Neural cell (in vitro differentiated cells): ENCODE measurements at regions not wholly inside any gene's neighbourhood (a gene's known extent, or its start where the extent isn't known, plus 50 kb on each side); places are given as distances from the start of the nearest gene placed in this dataset.

Experiments used
- CTCF ChIP-seq: fragments of 450-650 bp; IDR thresholded peaks from 2 replicates; pipeline ENCODE4 v1.5.1; 2014; ENCODE audit warnings: antibody characterized with exemption, mild to moderate bottlenecking, moderate library complexity; ENCODE audit not compliant: poor library complexity, severe bottlenecking
- EP300 ChIP-seq: fragments of 450-650 bp; conservative IDR thresholded peaks from 2 replicates; pipeline ENCODE4 v1.6.1; 2014; ENCODE audit warnings: antibody characterized with exemption, mild to moderate bottlenecking, moderate library complexity; ENCODE audit not compliant: poor library complexity, severe bottlenecking
- EZH2 ChIP-seq: fragments of 200-600, 300-800 bp; shearing (Covaris generic), sonication (generic); IDR thresholded peaks from 2 replicates; pipeline ENCODE4 v1.6.1; 2014; ENCODE audit warnings: antibody characterized with exemption, low read length, borderline replicate concordance, mild to moderate bottlenecking; ENCODE audit not compliant: insufficient read depth, poor library complexity, severe bottlenecking
- MXI1 ChIP-seq: fragments of 450-650 bp; conservative IDR thresholded peaks from 2 replicates; pipeline ENCODE4 v1.6.1; 2014; ENCODE audit warnings: antibody characterized with exemption, mild to moderate bottlenecking; ENCODE audit not compliant: poor library complexity, severe bottlenecking
- POLR2AphosphoS5 ChIP-seq: IDR thresholded peaks from 2 replicates; pipeline ENCODE4 v1.6.1; 2012
- RAD21 ChIP-seq: fragments of 450-650 bp; conservative IDR thresholded peaks from 2 replicates; pipeline ENCODE4 v1.6.1; 2014; ENCODE audit warnings: antibody characterized with exemption, mild to moderate bottlenecking, moderate library complexity
- REST ChIP-seq: IDR thresholded peaks from 2 replicates; pipeline ENCODE4 v1.6.1; 2012; ENCODE audit warnings: borderline replicate concordance
- SMC3 ChIP-seq: fragments of 450-650 bp; conservative IDR thresholded peaks from 2 replicates; pipeline ENCODE4 v1.6.1; 2014; ENCODE audit warnings: antibody characterized with exemption, mild to moderate bottlenecking, moderate library complexity; ENCODE audit not compliant: poor library complexity
- TAF1 ChIP-seq: IDR thresholded peaks from 2 replicates; pipeline ENCODE4 v1.6.1; 2012; ENCODE audit warnings: low read depth

- no peak for TF ChIP-seq POLR2AphosphoS5
- no peak for TF ChIP-seq CTCF
- TF ChIP-seq EZH2, result no peak
- TF ChIP-seq EP300, result no peak
- no peak for TF ChIP-seq REST
- no peak for TF ChIP-seq RAD21
- no peak for TF ChIP-seq TAF1
- TF ChIP-seq SMC3, result no peak
- no peak for TF ChIP-seq MXI1
Observed at GRCh38 chr2:223260681-223261080, 208.7 kb downstream of the KCNE4 start.
